ENCODE measurements at regions not wholly inside any gene's neighbourhood (a gene's known extent, or its start where the extent isn't known, plus 50 kb on each side); places are given as distances from the start of the nearest gene placed in this dataset.

- Histone ChIP-seq H3K23ac (ENCODE audit: low read depth, low read length) (no peak overlapping the region), H3K27me3 (ENCODE audit: control insufficient read depth, insufficient read depth, low read length) (no peaks in the 10 kb centered on the region), H4K20me1 (ENCODE audit: insufficient read depth, low read length) (no peaks in the 10 kb centered on the region), H3K9me3 (ENCODE audit: control insufficient read depth, insufficient read depth, low read length) (peaks cover 56% of the 10 kb centered on the region), H2AK9ac (replicated peaks; ENCODE audit: low read depth, low read length, poor library complexity) (no peak overlapping the region), H3K4me3 (ENCODE audit: insufficient read depth, low read depth, low read length) (no peak overlapping the region), H2BK20ac (ENCODE audit: low read depth, low read length) (no peak overlapping the region), H2AK5ac (ENCODE audit: low read depth, low read length) (no peak overlapping the region), H3K27ac (ENCODE audit: insufficient read depth, low read length) (no peak overlapping the region), H3K9me1 (ENCODE audit: insufficient read depth, low read length) (no peaks in the 10 kb centered on the region), H3K4ac (ENCODE audit: low read depth, low read length) (no peak overlapping the region), H3K36me3 (ENCODE audit: control insufficient read depth, insufficient read depth, low read length) (no peaks in the 10 kb centered on the region), H2BK15ac (ENCODE audit: low read depth, low read length) (no peak overlapping the region), H3K18ac (ENCODE audit: low read depth, low read length) (no peak overlapping the region), H3K14ac (replicated peaks; ENCODE audit: low read depth, low read length) (no peak overlapping the region), H2BK120ac (ENCODE audit: low read depth, low read length) (no peak overlapping the region), H3K4me1 (ENCODE audit: control insufficient read depth, insufficient read depth, low read length) (no peaks in the 10 kb centered on the region), H3K56ac (ENCODE audit: extremely low read depth, insufficient read depth, low read length) (no peak overlapping the region), H2BK5ac (ENCODE audit: low read depth, low read length, poor library complexity, severe bottlenecking) (no peak overlapping the region), H4K91ac (ENCODE audit: insufficient read depth, low read depth, low read length) (no peak overlapping the region), H3K79me1 (ENCODE audit: low read depth in 1 of 2, low read length in 2 of 2) (no peaks in the 10 kb centered on the region), H3K4me2 (ENCODE audit: low read depth, low read length) (no peak overlapping the region), H3K9ac (ENCODE audit: low read depth, low read length) (no peak overlapping the region), H4K5ac (ENCODE audit: low read depth, low read length) (no peak overlapping the region), H2AFZ (replicated peaks; ENCODE audit: low read length, poor library complexity) (peak overlapping the region; percentile 10), H4K8ac (ENCODE audit: low read depth in 2 of 2, low read length in 2 of 2) (no peak overlapping the region)
- WGBS, 2 experiments (ENCODE audit: extremely low coverage in 2 of 2, insufficient read length in 1 of 2) = no CpG with 5 or more reads among the region's 10 CpGs
- POLR2A ChIA-PET (ENCODE audit: unreplicated experiment) = no interaction called here
- TF ChIP-seq CEBPB (IDR thresholded peaks at IDR 0.05; ENCODE audit: low read depth, low read length) (no peak), MXI1 (IDR thresholded peaks at IDR 0.05; ENCODE audit: borderline replicate concordance, low read depth, low read length) (no peak), RAD21 (IDR thresholded peaks at IDR 0.05; ENCODE audit: low read length) (no peak), CHD1 (IDR thresholded peaks at IDR 0.05; ENCODE audit: low read depth, low read length) (no peak), ELK1 (IDR thresholded peaks at IDR 0.05; ENCODE audit: borderline replicate concordance, low read depth, low read length) (no peak), RFX5 (IDR thresholded peaks at IDR 0.05; ENCODE audit: low read depth, low read length) (no peak), SMC3 (IDR thresholded peaks at IDR 0.05; ENCODE audit: low read depth, low read length) (no peak), RCOR1 (IDR thresholded peaks at IDR 0.05; ENCODE audit: insufficient replicate concordance, low read length) (no peak), FOS (IDR thresholded peaks at IDR 0.05; ENCODE audit: low read depth, low read length) (no peak), MAFK (IDR thresholded peaks at IDR 0.05; ENCODE audit: low read depth, low read length) (no peak), USF2 (IDR thresholded peaks at IDR 0.05; ENCODE audit: low read depth, low read length) (no peak), MAZ (IDR thresholded peaks at IDR 0.05; ENCODE audit: borderline replicate concordance, low read depth, low read length) (no peak), POLR2A (IDR thresholded peaks at IDR 0.05; ENCODE audit: low read depth, low read length) (no peak), BHLHE40 (IDR thresholded peaks at IDR 0.05; ENCODE audit: low read depth, low read length) (no peak), CTCF (conservative IDR thresholded peaks at IDR 0.05; ENCODE audit: low read depth, low read length) (no peak), NFE2L2 (IDR thresholded peaks at IDR 0.05; ENCODE audit: low read depth, low read length) (no peak)
- ATAC-seq (ENCODE audit: low read depth) (no peak), DNase-seq (no peak)
- in situ Hi-C loops (cut with MboI; ENCODE audit: low sequenced_read_pairs) = no loop called here
- BruUV-seq (replicated peaks) = no TSS peak
- CTCF ChIA-PET = no interaction called here
- intact Hi-C loops (cut with micrococcal nuclease) = no loop called here
- dilution Hi-C loops (cut with HindIII; ENCODE audit: low sequenced_read_pairs, unreplicated experiment) = no loop called here
Observed at GRCh38 chr10:130424418-130424817, 288.2 kb downstream of the GLRX3 start.
